ENCODE measurements at regions not wholly inside any gene's neighbourhood (a gene's known extent, or its start where the extent isn't known, plus 50 kb on each side); places are given as distances from the start of the nearest gene placed in this dataset.

- TF ChIP-seq ZNF704 (CRISPR knock-in tag; IDR thresholded peaks at IDR 0.05; ENCODE audit: borderline replicate concordance) (no peak), ZSCAN21 (CRISPR knock-in tag; IDR thresholded peaks at IDR 0.05; ENCODE audit: borderline replicate concordance) (no peak), ZNF674 (CRISPR knock-in tag; IDR thresholded peaks at IDR 0.05; ENCODE audit: low read depth) (no peak), LRRFIP1 (CRISPR knock-in tag; conservative IDR thresholded peaks at IDR 0.05) (no peak), TP53 (CRISPR knock-in tag; conservative IDR thresholded peaks at IDR 0.05) (no peak), ZNF354B (CRISPR knock-in tag; IDR thresholded peaks at IDR 0.05) (no peak), ZNF569 (CRISPR knock-in tag; IDR thresholded peaks at IDR 0.05; ENCODE audit: borderline replicate concordance) (no peak), MIXL1 (CRISPR knock-in tag; IDR thresholded peaks at IDR 0.05) (peak; percentile 49; the same call in 1 of the 2 replicates), ZNF296 (CRISPR knock-in tag; conservative IDR thresholded peaks at IDR 0.05) (no peak), MTA3 (CRISPR knock-in tag; IDR thresholded peaks at IDR 0.05) (no peak), ZNF136 (CRISPR knock-in tag; IDR thresholded peaks at IDR 0.05; ENCODE audit: low read depth) (no peak), BCL3 (CRISPR knock-in tag; IDR thresholded peaks at IDR 0.05) (0 out of 2 replicates have a peak, but pooled peaks have one; percentile 64), ISX (CRISPR knock-in tag; conservative IDR thresholded peaks at IDR 0.05) (no peak), NR2C2 (CRISPR knock-in tag; IDR thresholded peaks at IDR 0.05; ENCODE audit: borderline replicate concordance) (no peak), PTBP1 (IDR thresholded peaks at IDR 0.05; ENCODE audit: low read depth, low read length, poor library complexity, severe bottlenecking) (no peak), PITX1 (CRISPR knock-in tag; IDR thresholded peaks at IDR 0.05) (no peak), ZNF512 (CRISPR knock-in tag; IDR thresholded peaks at IDR 0.05) (no peak), NFE2L2 (IDR thresholded peaks at IDR 0.05; ENCODE audit: low read length) (no peak), MLX (CRISPR knock-in tag; IDR thresholded peaks at IDR 0.05) (peak; percentile 90), ATF3 (CRISPR knock-in tag; IDR thresholded peaks at IDR 0.05) (no peak)
These were observed 78.0 kb upstream of the AFDN start (continued) for GRCh38 chr6:167748458-167749379.
